GM23248 (cell line): ENCODE measurements at regions not wholly inside any gene's neighbourhood (a gene's known extent, or its start where the extent isn't known, plus 50 kb on each side); places are given as distances from the start of the nearest gene placed in this dataset.

Experiments used
- EZH2 ChIP-seq: fragments of 200-600 bp; sonication (generic); IDR thresholded peaks from 2 replicates; pipeline ENCODE4 v1.6.1; 2018; ENCODE audit warnings: antibody characterized with exemption, mild to moderate bottlenecking; ENCODE audit not compliant: insufficient read depth, poor library complexity, severe bottlenecking
- EZH2phosphoT487 ChIP-seq: fragments of 200-600 bp; sonication (generic); IDR thresholded peaks from 2 replicates; pipeline ENCODE4 v1.6.1; 2018; ENCODE audit warnings: antibody characterized with exemption, moderate library complexity, mild to moderate bottlenecking, low read depth; ENCODE audit not compliant: insufficient read depth

- TF ChIP-seq EZH2phosphoT487 (no peak), EZH2 (no peak)
These were observed 77.1 kb upstream of the CD302 start for GRCh38 chr2:159875083-159875482.
